Embryonic facial prominence (tissue), 1 donor: ENCODE measurements at regions not wholly inside any gene's neighbourhood (a gene's known extent, or its start where the extent isn't known, plus 50 kb on each side); places are given as distances from the start of the nearest gene placed in this dataset.

ENCODE experiments used
- DNase-seq: peaks from one replicate; pipeline ENCODE4 v3.0.0-alpha.2; 2016; ENCODE audit errors: extremely low spot score

DNA sequence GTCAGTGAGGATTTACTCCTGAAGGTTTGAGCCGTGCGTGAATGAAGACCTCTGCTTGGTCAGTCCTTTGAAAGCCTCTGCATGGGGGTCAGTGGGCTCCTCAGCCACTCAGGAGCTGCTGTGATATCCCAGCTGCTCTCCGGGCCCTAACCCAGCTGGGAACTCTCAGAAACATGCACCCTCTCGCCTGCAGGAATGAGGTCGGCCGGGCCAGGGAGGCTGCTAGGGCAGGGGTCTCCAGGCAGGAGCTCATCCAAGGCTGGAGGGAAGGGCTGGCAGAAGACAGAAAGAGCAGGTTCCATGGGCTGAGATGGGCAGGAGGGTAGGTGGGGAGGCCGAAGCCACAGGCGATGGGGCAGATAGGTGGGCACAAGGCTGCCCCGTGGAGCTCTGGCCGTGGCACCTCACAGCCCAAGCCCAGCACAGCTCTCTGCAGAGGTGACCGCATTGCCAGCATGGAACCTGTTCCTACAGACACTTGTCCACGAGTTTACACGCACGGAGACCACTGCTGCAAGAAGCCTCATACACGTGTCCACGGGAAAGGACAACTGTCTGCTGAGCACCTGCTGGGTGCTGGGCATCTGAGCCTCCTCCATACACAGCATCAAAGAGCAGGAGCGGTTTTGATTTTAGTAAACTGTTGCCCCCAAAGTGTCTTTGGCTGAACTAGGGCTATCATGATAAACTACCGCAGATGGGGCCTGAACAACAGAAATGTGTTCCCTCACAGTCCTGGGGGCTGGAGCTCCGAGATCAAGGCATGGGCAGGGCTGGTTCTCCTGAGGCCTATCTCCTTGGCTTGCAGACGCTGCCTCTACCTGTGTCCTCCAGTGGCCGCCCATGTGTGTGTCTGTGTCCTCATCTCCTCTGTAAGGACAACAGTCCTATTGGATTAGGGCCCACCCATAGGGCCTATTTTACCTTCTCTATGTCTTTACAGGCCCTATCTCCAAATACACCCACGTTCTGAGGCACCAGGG lies 85.2 kb upstream of the ADAMTS2 start:
- DNase-seq: no peak

DNA sequence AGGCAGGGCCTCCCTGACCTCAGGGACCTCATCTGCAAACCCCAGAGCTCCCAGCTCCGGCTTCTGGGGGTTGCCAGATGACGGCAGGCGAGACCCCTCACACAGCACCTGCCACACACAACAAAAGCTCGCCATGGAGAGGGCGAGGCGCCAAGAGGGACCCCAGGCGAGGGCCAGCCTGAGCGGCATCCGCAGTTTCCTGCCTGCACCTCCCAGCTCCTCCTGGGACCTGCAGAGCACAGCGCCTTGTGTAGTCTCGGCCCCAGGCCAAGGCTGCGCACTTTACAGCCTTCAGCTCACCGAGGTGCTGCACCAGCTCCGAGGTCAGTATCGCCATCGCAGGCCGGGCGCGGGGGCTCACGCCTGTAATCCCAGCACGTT lies 82.4 kb upstream of the ADAMTS2 start:
- no peak for DNase-seq

DNA sequence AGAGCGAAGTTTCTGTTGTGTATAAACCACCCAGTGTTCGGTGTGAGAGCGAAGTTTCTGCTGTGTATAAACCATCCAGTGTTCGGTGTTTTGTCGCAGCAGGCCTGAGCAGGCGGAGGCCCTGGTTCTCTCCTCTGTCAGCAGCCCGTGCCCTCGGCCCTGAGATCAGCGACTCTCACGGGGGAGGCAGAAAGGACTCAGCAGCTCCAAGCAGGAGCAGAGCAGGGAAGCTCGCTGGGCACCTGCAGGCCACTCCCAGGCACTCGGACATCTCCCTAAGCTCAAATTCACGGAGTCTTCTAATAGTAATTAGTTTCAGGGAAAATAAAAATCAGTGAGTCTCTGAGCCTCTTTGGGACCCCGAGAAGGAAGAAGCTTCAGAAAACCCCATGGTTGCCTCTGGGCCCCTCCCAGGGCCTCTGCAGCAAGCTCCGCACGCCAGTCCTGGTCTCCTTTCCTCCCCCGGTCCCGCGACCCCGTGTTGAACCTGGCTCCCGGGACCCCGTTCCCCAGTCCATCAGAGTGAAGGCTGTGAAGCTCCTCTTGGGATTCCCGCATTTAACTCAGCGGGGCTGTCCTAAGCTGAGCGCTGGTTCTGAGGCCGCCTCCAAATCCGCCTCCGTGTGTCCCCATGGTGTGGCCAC lies 81.9 kb upstream of the ADAMTS2 start:
- DNase-seq: no peak

DNA sequence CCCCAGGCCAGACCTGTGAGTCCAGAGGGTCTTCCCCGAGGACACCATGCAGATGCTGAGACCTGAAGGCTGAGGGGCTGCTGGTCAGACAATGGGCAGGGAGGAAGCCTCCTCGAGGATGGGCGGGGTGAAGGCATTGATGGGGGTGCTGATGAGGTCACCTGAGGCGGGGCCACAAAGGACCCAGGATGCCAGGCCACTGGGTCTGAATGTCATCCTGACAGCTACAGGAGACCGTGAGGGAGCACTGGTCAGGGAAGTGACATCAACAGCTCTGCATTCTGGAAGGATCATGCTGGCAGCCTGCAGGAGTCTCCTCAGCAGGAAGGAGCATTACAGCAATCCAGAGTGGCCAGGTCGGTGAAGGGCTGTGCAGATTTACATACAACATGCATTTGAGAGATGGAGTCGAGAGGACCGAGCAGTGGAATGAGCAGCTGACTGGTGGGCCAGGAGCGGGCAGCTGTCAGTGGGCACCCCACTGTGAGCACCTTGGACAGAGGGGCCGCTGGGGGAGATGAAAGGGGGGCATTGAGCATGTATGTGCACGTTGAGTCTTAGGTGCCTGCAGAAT lies 77.7 kb upstream of the ADAMTS2 start:
- DNase-seq: no peak

DNA sequence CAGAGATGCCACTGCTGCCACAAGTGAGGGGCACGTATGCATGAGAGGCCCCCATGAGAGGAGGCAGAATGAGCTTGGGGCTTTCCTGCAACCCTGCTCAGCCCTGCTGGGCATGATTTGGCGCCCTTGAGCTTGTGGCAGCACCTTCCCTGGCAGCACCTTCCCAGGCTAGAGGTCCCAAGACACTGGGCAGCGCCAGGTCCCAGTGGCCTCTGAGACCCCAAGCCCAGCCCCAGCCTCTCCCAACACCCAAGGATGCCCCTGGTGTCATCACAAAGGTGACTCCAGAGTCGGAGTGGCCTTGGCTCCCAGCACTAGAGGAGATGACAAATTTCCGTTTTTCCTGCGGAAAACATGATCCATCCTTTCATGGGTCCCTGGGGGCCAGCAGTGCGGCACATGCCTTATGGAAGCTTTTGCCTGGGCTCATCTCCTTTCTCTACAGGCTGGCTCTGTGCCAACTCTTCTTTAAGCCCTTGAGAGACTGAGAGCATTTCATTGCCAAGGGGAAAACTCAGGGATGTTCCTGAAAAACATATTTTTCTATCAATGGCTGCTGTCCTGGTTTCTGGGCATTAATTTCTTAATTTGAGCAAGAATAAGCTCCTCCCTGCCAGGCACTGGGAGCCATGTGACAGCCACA lies 77.1 kb upstream of the ADAMTS2 start:
- DNase-seq: no peak

DNA sequence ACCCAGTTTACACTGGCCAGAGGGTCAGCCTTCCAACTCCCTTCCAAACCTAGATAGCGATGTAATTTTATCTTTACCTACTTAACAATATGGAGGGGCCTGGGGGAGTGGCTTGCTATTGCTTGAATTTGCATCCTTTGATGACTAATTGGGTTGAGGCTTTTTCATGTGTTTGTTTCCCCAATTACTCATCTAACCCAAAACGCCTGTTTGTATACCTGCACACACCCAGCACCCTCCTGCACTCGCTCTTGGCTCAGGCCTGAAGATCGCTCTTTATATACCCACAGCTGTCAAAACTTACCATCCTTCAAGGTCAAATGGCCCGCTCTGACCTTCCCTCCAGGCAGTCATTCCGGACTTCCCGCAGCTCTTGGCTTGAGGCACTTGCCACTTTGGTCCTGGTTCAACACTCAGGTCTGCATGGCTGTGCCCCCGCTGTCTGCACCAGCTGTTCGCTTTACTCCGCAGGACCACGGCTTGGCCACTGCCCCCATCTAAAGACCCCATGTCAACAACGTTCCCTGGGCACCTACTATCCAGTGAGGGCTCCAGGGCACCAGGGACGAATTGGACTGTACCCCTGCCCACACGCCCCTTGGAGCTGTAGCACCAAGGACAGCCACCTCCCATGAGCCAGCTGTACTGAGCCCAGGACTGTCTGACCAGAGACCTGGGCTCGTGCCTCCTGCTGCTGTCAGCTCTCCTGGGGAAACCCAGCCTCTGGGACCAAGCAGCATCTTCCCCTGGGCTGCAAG lies 76.1 kb upstream of the ADAMTS2 start:
- no peak for DNase-seq

DNA sequence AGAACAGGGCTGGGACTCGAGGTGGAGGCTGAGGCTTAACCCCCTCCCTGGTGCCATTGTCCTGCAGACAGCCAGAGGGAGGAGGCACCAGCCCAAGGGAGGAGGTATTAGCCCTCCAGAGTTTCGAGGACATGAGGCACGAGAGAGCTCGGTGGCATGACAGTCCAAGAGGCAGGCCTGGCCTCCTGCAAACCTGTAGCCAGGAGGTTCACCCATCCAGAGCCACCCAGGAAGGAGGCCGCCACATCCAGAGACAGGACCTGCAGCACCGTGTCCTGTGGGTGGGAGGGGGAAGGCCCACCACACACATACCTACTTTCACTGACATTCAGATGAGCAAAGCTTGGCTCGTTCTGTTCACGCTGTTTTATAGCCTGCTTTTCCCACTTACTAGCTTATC lies 75.2 kb upstream of the ADAMTS2 start:
- no peak for DNase-seq

DNA sequence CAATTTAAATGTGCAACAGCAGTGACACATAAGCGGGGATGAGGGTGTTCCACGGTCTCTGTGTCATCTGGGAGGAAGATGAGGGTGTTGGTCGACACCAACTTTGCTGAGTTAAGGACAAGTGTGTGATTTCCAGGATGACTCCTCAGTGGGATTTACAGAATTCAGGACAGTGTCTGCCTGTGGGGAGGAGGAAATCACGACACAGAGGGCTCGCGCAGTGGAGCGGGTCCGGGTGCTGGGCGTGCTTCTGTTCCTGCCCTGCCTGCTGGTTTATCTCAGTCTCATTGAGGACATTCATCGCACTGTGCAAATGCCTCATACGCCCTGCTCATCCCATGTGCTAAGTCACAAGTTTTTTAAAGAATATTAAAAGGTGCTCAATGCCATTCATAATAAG lies 73.7 kb upstream of the ADAMTS2 start:
- no peak for DNase-seq

DNA sequence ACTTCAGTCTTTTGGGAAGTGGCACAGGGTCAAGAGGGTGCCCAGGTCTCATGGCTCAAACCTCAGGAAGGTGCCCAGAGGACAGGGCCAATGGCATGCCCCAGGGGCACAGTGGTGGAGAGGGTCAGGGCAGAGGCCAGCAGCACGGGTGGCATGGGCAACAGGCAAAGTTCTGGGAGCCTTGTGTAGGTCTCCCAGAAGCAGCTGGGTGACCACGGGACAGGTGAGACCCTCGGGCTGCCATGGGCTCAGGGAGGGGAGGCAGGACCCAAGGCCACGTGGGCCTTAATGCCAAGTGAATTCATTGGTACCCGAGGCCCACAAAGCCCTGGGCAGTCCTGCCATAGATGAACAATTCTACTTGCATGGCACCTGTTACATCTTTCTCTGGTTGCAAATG lies 72.4 kb upstream of the ADAMTS2 start:
- no peak for DNase-seq

DNA sequence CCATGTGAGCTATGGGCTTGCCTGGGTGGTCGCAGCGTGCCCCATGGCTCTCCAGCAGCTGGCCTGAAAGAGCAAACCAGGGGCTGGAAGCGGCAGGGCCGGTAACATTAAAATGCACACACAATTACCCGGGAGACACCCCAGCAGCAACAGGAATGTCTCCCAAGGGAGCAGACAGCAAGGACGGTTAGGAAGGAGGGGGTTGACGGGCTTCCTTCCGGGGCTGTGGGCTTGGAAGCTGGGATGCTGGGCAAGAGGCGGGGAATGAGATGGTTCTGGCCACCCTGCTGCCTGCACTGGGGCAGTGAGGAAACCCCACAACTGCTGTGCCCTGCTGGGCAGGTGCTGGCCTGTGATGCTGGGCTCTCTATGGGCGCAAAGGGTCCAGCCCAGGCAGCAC lies 71.8 kb upstream of the ADAMTS2 start:
- no peak for DNase-seq

DNA sequence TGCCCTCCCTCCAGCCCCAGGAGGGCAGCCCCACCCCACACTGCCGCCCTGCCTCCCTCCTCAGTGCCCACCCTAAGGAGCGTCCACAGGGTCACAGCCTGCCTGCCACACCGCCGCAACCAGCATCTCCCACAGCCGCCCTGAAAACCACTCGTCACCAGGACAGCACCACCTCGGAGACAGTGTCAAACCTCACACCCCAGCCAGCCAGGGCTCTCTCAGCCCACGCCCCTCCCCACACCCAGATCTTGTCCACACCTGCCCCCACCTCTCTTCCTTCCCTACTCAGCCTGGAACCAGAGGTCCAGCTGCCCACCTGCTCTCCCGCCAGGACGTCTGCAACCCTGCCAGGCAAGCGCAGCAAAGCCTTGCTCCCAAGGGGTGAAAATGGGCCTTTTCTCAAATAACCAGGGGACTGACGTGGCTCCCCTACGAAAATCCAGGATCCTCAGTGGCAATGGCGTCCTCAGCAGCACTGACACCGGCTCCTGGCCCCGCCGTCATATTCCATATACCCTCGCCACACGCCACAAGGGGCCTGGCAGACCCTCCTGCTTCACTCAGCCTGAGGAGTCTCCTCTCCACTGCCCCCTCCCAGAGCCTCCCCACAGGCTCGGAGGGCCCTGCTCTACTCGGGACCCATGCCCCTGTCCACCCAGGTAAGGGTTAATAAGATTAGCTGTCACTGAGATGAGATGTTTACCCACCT lies 71.0 kb upstream of the ADAMTS2 start:
- no peak for DNase-seq

DNA sequence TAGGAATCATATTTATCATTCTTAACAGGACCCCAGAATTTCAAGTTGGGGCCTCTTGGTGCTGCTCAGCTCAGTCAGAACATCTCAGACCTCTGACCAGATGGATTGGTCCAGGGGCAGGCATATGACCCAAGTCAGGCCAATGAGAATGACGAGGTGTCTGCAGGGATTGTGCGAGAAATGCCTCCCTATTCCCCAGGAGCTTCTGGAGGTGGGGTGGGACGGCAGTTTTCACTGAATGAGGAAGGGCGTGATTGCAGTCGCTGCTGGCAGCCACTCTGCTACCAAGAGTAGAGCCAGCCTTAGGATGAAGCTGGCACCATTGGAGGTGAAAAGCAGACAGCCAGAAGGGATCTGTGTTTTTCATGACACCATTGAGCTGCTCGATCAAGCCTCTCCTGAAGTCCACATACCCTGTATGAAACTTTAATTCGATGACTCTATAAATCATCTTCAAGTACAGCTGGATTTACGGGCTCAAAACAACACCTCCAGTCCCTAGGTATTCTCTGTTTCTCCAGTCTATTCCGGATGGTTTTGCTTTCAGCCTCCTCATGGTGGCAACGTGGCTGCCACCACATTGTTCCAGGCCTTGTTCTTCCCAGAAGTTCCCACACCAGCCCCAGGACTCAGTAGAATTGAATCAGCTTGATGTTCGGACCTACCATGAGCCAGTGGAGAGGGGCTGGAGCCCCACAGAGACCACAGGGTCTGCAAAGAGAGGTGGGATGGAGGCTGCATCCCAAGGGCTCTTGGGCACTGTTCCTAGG lies 70.2 kb upstream of the ADAMTS2 start:
- DNase-seq: no peak

DNA sequence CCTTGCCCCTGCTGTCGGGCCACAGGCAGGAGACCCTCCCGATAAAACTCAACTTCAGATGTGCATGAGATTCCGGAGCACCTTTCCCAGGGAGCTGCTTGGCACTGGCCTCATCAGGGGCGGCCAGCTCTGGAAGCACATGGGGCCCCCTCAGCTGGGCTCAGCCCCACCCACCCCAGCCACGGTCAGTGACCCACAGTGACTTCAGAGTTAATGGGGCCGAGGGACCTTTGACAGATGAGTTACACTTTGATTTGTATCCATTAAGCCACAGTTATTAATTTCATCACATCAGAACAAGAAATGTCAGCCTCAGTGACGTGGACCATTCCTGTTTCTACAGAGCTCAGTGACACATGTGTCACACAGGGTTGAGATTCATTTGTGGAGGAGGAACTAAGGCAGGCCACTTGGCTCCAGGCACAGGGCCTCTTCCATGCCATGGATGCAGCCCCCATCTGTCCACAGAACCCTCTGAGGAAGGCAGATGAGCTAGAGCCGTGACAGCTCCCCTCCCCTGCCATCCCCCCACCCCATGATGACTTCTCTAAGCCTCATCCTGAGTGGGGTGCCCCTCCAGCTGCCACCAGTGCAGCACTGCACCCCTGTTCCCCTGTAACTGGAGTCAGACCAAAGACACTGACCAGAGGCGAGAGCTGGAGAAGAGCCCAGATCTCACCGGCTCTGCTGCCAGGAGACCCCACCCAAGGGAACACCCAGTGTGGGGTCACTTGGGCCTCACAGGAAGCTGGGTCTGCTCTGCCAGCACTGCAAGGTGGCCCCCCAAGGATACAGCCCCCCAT lies 69.4 kb upstream of the ADAMTS2 start:
- DNase-seq: no peak

DNA sequence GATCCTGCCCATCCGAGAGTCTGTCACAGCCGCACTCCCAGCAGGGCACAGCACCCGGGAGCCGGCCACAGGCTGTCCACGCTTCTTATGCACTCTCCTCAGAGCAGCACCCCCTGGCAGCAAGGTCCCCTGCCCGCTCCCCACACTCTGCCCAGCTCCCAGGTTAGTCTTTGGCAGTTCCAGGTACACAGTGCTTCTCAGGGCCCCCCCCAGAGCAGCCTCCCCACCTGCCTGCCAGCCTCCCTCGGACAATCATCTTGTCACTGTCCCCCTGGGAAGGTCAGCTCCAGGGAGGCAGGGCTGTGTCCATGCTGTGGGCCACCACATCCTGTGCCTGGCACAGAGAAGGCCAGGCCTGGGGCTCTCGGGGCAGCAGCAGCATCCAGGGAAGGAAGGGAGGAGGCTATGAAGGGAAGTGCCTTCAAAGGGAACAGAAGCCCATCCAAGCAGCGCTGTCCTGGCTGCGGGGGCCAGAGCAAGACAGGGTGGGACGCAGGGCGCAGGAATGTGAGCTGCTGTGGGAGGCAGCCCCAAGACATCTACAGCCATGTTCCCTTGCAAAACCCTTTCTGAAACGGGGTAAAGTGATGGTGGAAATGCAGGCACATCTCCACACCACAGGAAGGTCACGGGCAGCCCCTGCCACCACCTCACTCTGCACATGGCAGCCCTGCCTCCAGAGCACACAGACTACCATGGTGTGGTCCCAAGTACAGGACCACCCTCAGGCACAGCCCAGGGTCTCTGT lies 68.6 kb upstream of the ADAMTS2 start:
- DNase-seq: no peak

DNA sequence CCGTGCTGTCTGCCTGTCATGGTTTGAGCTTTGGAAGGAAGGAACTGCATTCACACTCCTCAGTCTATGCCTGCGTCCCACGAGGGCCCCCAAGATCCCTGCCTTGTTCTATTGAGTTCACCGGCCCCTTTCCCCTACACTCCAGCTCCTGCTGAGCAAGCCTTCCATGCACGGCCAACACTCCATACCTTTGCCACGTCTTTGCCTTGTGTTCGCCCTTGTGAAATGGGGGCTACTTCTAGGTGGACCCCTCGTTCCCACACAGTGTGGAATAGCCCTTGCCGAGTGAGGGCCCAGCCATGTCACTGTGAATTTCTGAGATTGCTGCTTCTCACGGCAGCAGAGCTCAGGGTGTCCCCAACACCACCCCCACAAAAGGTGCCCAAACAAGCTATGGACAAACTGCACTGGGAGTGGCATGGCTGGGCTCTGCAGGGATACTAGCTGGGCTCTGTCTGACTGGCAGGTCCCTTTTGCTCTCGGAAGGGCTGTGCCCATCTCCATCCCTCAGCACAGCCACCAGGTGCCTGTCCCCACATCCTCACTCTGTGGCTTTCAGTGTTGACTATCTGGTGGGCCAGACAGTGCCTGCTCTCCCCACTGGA lies 67.9 kb upstream of the ADAMTS2 start:
- DNase-seq: no peak

DNA sequence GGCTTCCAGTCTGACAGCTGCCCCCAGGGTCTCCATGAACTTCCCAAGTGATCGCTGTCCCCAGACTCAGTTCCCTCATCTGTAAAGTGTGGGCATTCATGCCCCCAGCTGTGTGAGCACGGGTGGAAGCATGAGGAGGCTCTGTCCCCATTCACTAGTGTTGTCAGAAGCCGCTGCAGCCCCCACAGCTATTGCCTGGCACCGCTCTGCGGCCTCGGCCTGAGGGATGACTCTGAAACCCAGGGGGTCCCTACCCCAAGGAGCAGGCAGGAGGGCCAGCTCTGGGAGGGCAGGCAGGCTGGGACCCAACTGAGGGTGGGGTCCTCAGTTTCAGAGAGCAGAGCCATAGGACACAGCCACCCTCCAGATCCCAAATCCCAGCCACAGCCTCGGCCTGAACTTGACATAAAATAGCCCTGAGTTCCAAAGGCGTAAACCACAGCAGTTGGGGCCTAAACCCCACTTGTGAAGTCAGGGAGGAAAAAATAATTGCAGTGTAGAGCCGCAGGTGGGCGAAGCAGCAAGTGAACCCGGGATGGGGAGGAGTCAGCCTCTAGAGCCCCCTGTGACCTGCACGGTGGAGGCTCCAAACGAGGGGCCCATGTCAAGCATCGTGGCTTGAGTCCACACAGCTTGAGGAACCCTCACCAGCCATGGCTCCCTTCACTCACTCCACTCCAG lies 66.0 kb upstream of the ADAMTS2 start:
- DNase-seq: no peak

DNA sequence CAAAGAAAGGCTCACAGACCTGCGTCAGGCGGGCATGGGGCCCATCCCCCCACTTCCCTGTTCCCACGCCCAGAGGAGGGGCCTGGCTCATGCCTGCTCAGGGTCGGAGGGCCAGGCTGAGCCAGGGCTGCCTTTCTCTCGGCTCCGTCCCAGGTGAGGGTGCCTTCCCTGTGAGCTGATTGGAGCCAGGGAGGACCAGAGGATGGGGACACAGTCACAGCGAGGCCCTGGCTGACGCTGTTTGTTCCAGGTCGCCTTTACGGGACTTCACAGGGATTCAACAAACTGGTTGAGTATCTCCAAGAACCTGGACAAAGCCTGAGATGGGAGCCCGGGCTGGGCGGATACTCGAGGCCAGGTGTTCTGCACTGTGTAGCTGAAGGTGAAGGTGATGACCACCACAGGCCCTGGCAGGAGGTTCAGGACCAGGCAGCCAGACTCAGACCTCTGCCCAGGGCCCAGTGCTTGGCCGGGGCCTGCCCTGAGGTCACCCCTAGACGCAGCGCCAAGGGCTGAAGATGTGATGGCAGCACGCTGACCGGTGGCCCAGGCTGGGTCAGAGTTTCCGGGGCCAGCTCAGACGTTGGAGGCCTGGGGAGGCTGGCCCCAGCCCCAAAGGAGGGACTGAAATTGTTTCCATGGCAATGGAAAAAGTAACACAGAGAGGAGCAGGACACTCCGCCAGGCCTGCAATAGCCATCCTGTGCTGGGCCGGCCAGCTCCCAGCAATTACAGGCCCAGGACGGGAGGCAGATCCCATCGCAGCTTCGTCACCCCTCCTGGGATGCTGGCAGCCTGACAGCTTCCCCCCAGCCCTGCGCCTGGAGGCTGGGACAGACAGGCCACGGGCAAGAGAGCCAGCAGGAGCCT lies 65.3 kb upstream of the ADAMTS2 start:
- DNase-seq: no peak
